HG03066 (cell line): ENCODE measurements at regions not wholly inside any gene's neighbourhood (a gene's known extent, or its start where the extent isn't known, plus 50 kb on each side); places are given as distances from the start of the nearest gene placed in this dataset.

Source experiments
- ATAC-seq: cut with Tn5 transposase; IDR thresholded peaks from one replicate; pipeline ENCODE4 v1.9.1; 2021; ENCODE audit warnings: low read depth; ENCODE audit not compliant: unreplicated experiment

DNA sequence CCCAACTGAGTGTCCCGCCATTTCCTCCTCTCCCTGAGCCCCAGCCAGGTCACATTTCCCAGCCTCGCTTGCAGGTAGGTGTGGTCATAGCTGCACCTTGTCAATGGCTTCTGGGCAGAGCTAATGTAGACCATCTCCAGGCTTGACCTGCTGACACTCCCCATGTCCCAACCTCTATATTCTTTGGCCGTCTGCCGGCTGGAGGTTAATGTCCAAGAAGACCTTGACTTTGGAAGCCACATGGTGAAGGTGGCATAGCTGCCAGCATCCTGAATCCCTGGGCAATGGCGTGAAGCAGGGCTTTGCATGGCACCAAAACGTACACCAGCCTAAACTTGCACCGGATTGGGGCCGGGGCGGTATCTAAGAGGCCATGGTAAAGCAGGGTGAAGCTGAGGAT, 88.3 kb downstream of the SPP2 start:
- ATAC-seq: no peak

DNA sequence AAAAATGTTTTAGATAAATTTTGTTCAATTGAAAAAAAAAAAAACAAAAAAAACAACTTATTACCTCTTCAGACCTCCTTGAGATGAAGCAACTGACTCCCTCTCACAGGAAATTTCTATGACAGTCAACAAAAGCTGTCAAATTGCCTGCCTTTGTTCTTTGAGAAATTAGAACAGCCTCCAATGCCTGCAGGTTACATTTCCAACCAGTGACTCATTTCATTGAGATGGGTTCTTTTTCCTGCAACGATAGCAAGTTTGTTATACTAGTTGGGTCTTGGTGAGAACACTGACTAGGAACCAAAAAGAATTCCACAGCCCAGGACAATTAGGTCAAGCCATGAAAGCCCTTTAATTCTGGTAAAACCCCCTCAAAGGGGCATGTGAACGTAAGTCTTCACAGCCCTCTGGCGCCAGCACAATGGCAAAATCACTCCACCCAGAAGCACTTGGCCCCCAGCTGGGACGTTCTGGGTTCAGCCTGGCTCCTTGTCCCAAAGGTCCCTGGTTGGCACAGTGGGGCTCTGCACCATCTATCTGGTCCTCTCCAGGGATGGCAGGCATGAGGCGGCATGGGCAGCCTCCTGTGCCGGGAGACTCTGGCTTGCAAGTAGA, 87.0 kb downstream of the SPP2 start:
- no peak for ATAC-seq

DNA sequence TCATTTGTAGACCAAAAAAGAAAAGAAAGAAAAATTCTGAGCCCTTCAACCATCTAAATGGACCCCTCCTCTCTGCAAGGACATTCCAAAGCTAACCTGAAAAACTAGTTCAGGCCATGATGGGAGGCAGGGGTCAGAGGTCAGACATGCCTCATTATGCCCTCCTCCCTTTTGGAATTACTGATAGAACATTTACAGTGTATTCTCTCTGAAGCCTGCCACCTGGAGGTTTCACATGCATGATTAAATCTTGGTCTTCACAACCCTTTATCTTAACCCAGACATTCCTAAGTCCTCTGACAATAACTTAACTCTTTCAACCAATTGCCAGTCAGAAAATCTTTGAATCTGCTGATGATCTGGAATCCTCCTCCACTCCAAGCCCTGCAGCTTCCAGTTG, 86.0 kb downstream of the SPP2 start:
- no peak for ATAC-seq

DNA sequence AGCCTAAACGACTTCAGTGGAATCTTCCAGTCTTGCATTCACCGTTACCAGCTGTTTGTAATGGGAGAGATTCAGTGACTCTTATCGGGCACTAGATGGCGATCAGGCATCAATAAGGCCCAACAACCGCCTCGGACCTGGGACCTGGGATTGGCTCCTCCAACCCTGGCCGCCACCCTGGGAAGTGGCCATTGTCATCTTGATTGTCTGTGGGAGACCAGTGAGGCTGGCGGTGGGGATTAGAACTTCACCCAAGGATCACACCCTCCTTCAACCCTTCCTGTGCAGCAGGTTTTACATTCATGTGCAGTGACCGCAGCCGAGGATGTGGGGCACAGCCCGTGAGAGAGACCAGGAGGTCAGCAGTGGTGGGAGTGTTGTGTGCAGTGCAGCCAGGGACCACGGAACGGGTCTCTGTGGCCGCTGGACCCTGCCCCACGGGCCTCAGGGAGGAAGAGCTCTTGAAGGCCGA, 85.3 kb downstream of the SPP2 start:
- ATAC-seq: no peak

DNA sequence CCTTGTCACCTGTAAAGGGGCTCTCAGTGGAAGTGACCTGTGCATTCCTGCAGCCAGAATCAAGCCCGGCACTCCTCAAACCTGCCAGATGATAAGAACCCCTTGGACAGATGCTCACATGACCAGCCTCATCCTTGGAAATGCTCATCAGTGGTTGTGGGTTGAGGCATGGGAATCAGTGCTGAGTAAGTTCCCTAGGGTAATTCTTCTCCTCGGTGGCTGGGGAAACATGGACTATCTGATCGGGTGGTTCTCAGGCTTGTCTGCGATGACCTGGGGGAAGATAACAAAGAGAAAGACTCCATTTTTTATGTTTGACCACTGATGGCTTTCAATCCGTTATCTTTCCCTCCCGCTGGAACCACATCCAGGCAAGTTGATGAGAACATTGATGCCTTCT, 84.0 kb downstream of the SPP2 start:
- ATAC-seq: no peak

DNA sequence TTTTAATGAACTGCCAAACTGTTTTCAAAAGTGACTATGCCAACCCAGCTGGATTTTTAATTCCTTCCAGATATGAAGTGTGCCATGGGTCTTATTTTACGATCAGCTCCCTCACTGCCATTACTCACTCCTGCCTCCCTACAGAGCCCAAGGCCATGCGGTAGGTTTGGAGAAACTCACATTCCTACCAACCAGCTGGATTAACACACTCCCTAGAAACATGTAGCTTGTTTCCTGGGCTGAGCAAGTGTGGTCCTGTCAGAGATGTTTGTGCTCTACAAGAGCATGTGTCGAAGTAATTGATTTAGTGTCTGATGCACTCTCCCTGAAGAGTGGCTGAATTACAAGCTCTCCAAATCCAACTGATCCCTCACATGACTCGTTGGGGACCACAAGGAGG, 82.5 kb downstream of the SPP2 start:
- ATAC-seq: no peak

DNA sequence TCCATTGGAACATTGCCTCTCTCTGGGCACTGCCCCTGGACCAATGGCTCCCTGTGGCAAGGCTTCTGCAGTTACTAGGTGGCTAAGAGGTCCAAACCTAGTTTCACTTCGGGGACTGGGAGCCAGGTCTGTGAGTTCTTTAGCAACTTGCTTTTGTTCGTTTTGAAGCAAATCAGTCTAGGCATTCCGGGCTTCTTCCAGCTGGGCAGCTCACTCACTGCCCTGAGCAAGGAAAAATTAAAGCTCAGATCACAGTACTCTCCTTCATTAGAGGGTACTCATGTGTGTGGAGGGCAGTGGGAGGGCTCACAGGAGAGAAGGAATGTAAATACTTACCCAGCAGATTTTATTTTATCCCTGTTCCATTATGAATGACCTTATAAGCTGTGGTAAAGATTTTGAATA, 80.3 kb downstream of the SPP2 start:
- no peak for ATAC-seq

DNA sequence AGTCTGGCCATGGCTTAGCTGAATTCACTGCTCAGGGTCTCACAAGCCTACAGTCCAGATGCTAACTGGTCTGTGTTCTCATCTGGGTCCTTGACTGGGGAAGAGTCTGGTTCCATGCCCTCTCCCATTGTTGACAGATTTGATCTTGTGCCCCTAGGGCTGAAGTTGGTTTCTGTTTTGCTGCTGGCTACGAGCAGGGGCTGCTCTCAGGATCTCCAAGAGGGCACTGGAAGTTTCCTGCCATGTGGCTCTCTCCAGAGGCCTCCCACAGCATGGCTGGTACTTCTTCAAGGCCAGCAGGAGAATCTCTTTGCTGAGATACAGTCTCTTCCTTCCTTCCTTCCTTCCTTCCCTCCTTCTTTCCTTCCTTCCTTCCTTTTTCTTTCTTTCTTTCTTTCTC, 78.1 kb downstream of the SPP2 start:
- ATAC-seq: no peak
